Psoas muscle (tissue), 7 donors: ENCODE measurements at regions not wholly inside any gene's neighbourhood (a gene's known extent, or its start where the extent isn't known, plus 50 kb on each side); places are given as distances from the start of the nearest gene placed in this dataset.

ENCODE experiments used
- ATAC-seq, 4 donors: fragments of 200-7000 bp; cut with Tn5 transposase; one replicate each; pipeline ENCODE4 v1.9.1; 2020; ENCODE audit warnings: moderate library complexity in 3 of 4, mild to moderate bottlenecking in 2 of 4
- DNase-seq, 2 donors: peaks; one replicate each; pipeline ENCODE4 v3.0.0-alpha.2; 2020
- H3K27ac ChIP-seq: fragments of 200-600 bp; one replicate; pipeline ENCODE4 v1.8.0; 2022
- H3K27me3 ChIP-seq, 3 donors: fragments of 200-600 bp in 1 of 3; one replicate each; pipeline versions ENCODE4 v1.6.1 to v1.8.0; 2013 to 2022; ENCODE audit warnings: low read length in 2 of 3, mild to moderate bottlenecking in 2 of 3, moderate library complexity in 1 of 3; ENCODE audit not compliant: insufficient read depth in 3 of 3
- H3K36me3 ChIP-seq, 2 donors: fragments of 200-600 bp in 1 of 2; one replicate each; pipeline versions ENCODE4 v1.6.1 to v1.8.0; 2013 to 2022; ENCODE audit warnings: low read depth in 1 of 2, mild to moderate bottlenecking in 1 of 2, moderate library complexity in 1 of 2; ENCODE audit not compliant: insufficient read depth in 1 of 2
- H3K4me1 ChIP-seq: fragments of 200-600 bp; one replicate; pipeline ENCODE4 v1.8.0; 2022
- H3K4me3 ChIP-seq: fragments of 200-600 bp; one replicate; pipeline ENCODE4 v1.8.0; 2022; ENCODE audit warnings: mild to moderate bottlenecking
- H3K9me3 ChIP-seq: fragments of 200-600 bp; one replicate; pipeline ENCODE4 v1.8.0; 2022
- CTCF ChIP-seq: fragments of 200-600 bp; IDR thresholded peaks from one replicate; pipeline ENCODE4 v1.8.0; 2022; ENCODE audit warnings: antibody characterized with exemption
- WGBS, 3 donors: extraction: QIAGEN DNeasy Blood & Tissue Kit; methylation state at CpG; one replicate each; pipeline versions ENCODE4 v1.1.6 to v1.1.7; 2013; 5-methylcytosine and 5-hydroxymethylcytosine counted together
- intact Hi-C, 2 donors: fragments of 100-400 bp; cut with DNase I; formaldehyde crosslinking; loops; one replicate each; pipeline versions ENCODE4 v1.11.0 to v1.14.2; 2022
- donor health status: healthy with polysubstance abuse.
- donor health status: DM: no; HTN: no; CAD: no; lungs with moderate emphysema.
- donor health status: Bipolar disorder and iron deficiency.
- donor health status: healthy.
- donor health status: DM: yes; HTN: yes; CAD: no.
- donor health status: DM: no; HTN: no; CAD: no.
- donor health status: DM: yes; HTN: yes; CAD: no.

DNA sequence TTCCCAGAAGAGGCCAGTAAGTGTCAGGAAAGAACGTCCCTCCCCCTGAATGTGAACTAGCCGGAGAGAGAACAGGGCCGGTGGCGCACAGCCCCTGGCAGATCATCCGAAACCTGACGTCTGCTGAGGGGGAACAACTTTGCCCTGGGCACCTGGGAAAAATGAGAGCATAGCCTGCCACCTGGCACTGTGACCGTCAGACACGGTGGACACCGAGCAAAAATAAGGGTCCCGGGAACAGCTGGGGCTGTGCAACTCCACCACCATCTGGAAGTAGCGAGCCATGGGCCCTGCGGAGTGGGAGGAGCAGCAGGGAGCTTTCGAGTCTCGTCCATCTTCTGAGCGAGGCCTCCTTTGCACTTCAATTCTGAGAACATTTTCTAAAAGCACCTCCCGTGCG lies 110.8 kb downstream of the EDN3 start:
- ATAC-seq = no peak
- WGBS, 3 donors = 48 to 56% (median 54%) methylated on average over 17 of the region's 17 CpGs
- Histone ChIP-seq H3K4me1 (no peaks in the 10 kb centered on the region), H3K36me3 (no peaks in the 10 kb centered on the region), H3K9me3 (no peaks in the 10 kb centered on the region), H3K4me3 (no peak overlapping the region), H3K27ac (no peak overlapping the region), H3K27me3 (peaks cover 0 to 37% (median 11%) of the 10 kb centered on the region in 3 donors)
- TF ChIP-seq CTCF = no peak
- no peak for DNase-seq
- intact Hi-C loops = no loop called here

DNA sequence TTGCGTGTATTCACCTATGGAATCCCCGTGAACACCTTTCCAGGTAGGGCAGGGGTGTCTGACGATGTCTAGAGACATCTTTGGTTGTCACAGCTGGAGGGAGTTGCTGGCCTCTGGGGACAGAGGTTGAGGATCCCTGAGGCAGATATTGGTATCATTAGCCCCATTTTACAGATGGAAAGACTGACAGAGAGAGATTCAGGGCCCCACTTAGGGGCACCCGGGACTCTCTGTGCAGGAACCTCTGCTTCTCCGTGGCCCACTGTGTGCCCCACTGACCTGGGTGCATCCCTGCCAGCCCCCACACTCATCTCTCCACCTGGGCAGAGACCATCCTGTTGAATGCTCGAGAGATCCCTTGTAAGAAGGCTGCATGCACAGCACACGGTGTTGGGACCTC lies 111.2 kb downstream of the EDN3 start:
- DNase-seq (no peak), ATAC-seq (no peak)
- Histone ChIP-seq H3K4me3 (no peak overlapping the region), H3K27me3 (peaks cover 0 to 34% (median 11%) of the 10 kb centered on the region in 3 donors), H3K36me3 (no peaks in the 10 kb centered on the region), H3K4me1 (no peaks in the 10 kb centered on the region), H3K9me3 (no peaks in the 10 kb centered on the region), H3K27ac (no peak overlapping the region)
- intact Hi-C loops = no loop called here
- TF ChIP-seq CTCF = no peak
- 65 to 69% (median 68%) methylated on average over 7 of the region's 7 CpGs for WGBS, 3 donors

DNA sequence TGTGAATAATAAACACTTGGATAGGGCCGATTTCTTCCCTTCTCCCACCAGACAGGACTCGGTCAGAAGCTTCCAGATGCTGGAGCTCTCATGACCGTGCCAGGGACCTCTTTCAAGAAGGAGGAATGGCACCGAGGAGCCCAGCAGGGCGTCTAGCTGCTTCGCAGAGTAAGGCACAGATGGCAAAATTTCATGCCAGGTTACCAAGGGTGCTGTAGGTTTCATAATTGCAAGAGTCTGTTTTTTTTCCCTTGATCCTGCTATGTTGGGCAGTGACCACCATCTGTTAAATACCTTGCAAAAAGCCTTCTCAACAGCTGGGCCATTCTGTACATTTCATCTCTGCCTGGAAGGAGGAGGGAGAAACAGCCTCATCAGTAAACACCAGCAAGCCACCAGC lies 111.8 kb downstream of the EDN3 start:
- intact Hi-C loops = no loop called here

GRCh38 chr20:59412875-59413284 lies 112.5 kb downstream of the EDN3 start:
- 55 to 60% (median 55%) methylated on average over 6 of the region's 6 CpGs for WGBS, 3 donors
- Histone ChIP-seq H3K36me3 (no peaks in the 10 kb centered on the region), H3K4me3 (no peak overlapping the region), H3K4me1 (no peaks in the 10 kb centered on the region), H3K27ac (no peak overlapping the region), H3K9me3 (no peaks in the 10 kb centered on the region), H3K27me3 (peaks cover 0 to 30% (median 11%) of the 10 kb centered on the region in 3 donors)
- ATAC-seq = no peak
- intact Hi-C loops = no loop called here
- TF ChIP-seq CTCF = no peak
- DNase-seq = no peak

More for the DNA sequence above, 111.8 kb downstream of the EDN3 start:
- Histone ChIP-seq H3K27ac (no peak overlapping the region), H3K4me1 (no peaks in the 10 kb centered on the region), H3K36me3 (no peaks in the 10 kb centered on the region), H3K9me3 (no peaks in the 10 kb centered on the region), H3K4me3 (no peak overlapping the region), H3K27me3 (peaks cover 0 to 31% (median 11%) of the 10 kb centered on the region in 3 donors)
- 33 to 58% (median 37%) methylated on average over 6 of the region's 6 CpGs for WGBS, 3 donors
- TF ChIP-seq CTCF = no peak
- DNase-seq (no peak), ATAC-seq (no peak)

GRCh38 chr20:59413326-59413865 lies 113.0 kb downstream of the EDN3 start:
- intact Hi-C loops = no loop called here
- ATAC-seq (no peak), DNase-seq (no peak)
- Histone ChIP-seq H3K27me3 (peaks cover 0 to 27% (median 11%) of the 10 kb centered on the region in 3 donors), H3K4me1 (no peaks in the 10 kb centered on the region), H3K36me3 (no peaks in the 10 kb centered on the region), H3K4me3 (no peak overlapping the region), H3K9me3 (no peaks in the 10 kb centered on the region), H3K27ac (no peak overlapping the region)
- 85 to 88% (median 86%) methylated on average over 6 of the region's 6 CpGs for WGBS, 3 donors
- TF ChIP-seq CTCF = no peak
